C4-2B (cell line): ENCODE measurements at regions not wholly inside any gene's neighbourhood (a gene's known extent, or its start where the extent isn't known, plus 50 kb on each side); places are given as distances from the start of the nearest gene placed in this dataset.

Source experiments
- H3K27ac ChIP-seq: fragments of 450-650 bp; 2 replicates; pipeline ENCODE4 v1.5.1; 2017
- CTCF ChIP-seq: fragments of 450-650 bp; conservative IDR thresholded peaks from 2 replicates; pipeline ENCODE4 v1.5.1; 2017; ENCODE audit warnings: mild to moderate bottlenecking
- ZFX ChIP-seq: fragments of 450-650 bp; IDR thresholded peaks from 2 replicates; pipeline ENCODE4 v1.6.1; 2017

DNA sequence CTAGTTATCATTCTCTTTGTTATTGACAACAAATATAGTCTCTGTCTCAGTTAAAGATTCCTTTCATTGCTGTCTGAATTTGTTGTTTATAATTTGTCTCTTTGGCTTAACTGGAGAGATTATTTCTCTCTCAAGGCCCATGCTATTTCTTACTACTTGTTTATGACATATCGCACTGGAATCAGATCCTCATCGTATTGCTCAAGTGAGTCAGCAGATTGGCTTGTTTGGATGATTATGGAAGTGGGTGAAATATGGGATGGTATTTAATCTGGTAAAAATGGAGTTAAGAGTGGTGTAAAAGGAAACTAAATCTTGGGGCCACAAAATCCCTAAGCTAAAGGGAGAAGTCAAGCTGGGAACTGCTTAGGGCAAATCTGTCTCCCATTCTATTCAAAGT lies 613.1 kb downstream of the SI start:
- TF ChIP-seq CTCF: no peak
- TF ChIP-seq ZFX: no peak
- H3K27ac ChIP-seq: no peak overlapping the region

- TF ChIP-seq CTCF: no peak
- no peak for TF ChIP-seq ZFX
- H3K27ac ChIP-seq: no peak overlapping the region
Measured at GRCh38 chr3:164460851-164461250, 617.4 kb downstream of the SI start.

DNA sequence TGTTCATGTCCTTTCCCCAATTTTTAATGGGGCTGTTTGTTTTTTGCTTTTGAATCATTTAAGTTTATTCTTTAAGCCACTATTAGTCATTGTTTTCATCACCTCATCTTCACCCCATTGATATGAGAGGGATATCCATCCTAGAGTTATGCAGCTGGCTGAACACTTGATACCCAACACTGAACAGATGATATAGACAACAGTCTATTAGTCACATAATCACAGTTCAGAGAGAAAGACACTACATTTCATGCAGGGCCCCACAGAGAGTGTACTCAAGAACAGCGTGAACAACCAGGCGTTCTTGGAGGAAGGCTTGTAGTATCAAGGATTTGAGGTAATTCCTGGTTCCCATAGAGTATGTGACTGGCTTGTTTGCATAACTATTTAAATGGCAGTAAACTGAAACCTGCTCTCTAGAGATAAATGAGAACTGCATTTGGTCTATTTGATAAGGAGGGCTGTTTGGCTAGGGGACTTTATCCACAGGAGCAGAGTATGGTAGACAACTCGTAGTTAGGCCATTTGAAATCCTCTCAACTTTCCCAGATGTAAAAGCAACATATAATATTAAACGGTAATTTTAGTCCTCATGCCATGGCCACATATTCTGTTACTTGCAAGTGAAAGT lies 618.7 kb downstream of the SI start:
- TF ChIP-seq ZFX: no peak
- no peak for TF ChIP-seq CTCF
- H3K27ac ChIP-seq: no peak overlapping the region

DNA sequence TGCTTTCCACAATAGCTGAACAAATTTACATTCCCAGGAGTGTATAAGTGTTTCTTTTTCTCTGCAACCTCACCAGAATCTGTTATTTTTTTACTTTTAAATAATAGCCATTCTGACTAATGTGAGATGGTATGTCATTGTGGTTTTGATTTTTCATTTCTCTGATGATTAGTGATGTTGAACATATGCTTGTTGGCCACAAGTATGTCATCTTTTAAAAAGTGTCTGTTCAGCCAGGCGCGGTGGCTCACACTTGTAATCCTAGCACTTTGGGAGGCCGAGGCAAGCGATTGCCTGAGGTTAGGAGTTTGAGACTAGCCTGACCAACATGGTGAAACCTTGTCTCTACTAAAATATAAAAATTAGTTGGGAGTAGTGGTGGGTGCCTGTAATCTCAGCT lies 619.3 kb downstream of the SI start:
- no peak overlapping the region for H3K27ac ChIP-seq

DNA sequence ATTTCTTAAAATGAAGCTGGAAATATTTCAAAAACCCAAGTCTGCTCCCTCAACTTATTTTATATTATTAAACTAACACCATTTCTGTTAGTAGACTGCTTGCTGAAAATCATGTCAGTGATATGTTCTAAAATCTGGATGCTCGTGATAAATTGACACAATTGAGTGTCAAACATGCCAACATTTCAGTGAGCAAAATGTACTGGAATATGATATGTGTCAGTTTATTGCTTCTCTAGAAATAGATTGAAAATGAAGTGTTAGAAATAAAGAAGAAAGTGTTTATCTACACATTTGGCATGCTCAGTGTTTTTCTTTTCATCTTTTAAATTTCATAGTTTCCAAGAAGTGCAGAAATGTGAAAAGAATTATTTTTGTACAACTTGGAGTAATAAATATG lies 624.6 kb downstream of the SI start:
- no peak for TF ChIP-seq ZFX
- TF ChIP-seq CTCF: no peak
- H3K27ac ChIP-seq: no peak overlapping the region

More for the DNA sequence above, 619.3 kb downstream of the SI start:
- TF ChIP-seq ZFX: no peak
- no peak for TF ChIP-seq CTCF

DNA sequence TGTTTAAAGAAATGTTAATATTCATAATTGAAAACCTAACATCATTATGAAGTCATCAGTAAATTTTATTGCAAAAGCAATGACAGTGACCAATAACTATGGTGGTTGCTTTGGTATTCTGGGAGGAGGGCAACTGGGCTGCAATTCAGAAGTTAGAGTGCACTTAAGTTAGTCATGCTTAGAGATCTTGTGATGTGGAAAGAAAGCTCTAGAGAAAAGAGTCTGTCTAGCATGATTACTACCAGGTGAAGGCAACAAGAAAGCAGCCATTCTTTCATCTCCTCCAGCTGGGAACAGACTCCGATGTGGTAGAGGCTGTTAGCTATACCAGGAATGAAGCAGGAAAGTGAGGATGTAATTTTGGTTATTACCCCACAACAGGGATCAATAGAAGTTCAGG lies 625.6 kb downstream of the SI start:
- no peak for TF ChIP-seq ZFX
- TF ChIP-seq CTCF: no peak

GRCh38 chr3:164451072-164451910 lies 627.0 kb downstream of the SI start:
- H3K27ac ChIP-seq: no peak overlapping the region
- no peak for TF ChIP-seq CTCF
- TF ChIP-seq ZFX: no peak

More for the DNA sequence above, 625.6 kb downstream of the SI start:
- H3K27ac ChIP-seq: no peak overlapping the region
